Inferior parietal cortex (tissue), 1 donor: ENCODE measurements at regions not wholly inside any gene's neighbourhood (a gene's known extent, or its start where the extent isn't known, plus 50 kb on each side); places are given as distances from the start of the nearest gene placed in this dataset.
"Not testable (repeated sequence)": the region's sequence is repeated elsewhere in the genome, so short reads cannot be mapped to it uniquely, and the experiment has no call there.

Experiments used
- DNase-seq: peaks from one replicate; pipeline ENCODE4 v3.0.0-alpha.2; 2016; ENCODE audit errors: extremely low spot score

GRCh38 chr6:76982476-76983199 lies 480.7 kb downstream of the HTR1B start:
- no peak for DNase-seq

- no peak for DNase-seq
Observed at GRCh38 chr6:76972474-76972873, 490.8 kb downstream of the HTR1B start.

DNA sequence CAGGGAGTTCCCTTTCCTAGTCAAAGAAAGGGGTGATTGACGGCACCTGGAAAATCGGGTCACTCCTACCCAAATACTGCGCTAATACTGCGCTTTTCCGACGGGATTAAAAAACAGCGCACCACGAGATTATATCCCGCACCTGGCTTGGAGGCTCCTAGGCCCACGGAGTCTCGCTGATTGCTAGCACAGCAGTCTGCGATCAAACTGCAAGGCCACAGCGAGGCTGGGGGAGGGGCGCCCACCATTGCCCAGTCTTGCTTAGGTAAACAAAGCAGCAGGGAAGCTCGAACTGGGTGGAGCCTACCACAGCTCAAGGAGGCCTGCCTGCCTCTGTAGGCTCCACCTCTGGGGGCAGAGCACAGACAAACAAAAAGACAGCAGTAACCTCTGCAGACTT lies 504.1 kb downstream of the HTR1B start:
- DNase-seq = not testable (repeated sequence)

DNA sequence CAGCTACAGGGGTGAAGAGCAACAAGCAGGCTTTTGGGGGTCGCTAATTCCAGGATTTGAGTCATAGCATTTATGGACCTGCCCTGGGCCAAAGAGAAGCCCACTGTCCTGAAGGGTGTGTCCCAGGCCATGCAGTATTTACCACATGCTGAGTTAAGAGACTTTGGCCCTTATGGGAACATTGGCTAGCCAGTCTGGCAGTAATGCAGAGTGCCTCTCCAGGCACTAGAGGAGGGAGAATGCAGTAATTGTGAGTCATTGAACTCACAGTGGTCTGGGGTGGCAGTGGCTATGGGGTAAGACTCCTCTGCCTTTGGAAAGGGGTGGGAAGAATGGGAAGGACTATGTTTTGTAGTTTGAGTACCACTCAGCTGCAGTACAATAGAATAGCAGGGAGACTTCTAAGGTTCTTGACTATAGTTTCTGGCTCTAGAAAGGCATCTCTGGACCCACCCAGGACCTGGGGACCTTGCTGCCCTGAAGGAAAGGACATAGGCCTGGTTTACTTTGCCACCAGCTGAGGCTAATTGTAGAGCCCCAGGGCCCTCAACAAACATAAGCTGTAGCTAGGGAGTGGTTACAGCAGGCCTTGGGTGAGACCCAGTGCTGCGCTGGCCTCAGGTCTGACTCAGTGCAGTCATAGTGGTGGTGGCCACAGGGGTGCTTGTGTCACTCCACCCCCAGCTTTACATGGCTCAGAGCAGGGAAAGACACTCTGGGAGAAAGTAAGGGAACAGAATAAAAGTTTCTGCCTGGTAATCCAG lies 520.9 kb downstream of the HTR1B start:
- DNase-seq = no peak

- no peak for DNase-seq
Observed at GRCh38 chr6:76940191-76940590, 523.1 kb downstream of the HTR1B start.

- DNase-seq = no peak
Observed at GRCh38 chr6:76914737-76915136, 548.6 kb downstream of the HTR1B start.

DNA sequence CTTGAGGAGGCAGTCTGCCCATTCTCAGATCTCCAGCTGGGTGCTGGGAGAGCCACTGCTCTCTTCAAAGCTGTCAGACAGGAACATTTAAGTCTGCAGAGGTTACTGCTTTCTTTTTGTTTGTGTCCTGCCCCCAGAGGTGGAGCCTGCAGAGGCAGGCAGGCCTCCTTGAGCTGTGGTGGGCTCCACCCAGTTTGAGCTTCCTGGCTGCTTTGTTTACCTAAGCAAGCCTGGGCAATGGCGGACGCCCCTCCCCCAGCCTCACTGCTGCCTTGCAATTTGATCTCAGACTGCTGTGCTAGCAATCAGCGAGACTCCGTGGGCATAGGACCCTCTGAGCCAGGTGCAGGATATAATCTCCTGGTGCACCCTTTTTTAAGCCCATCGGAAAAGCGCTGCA lies 557.8 kb downstream of the HTR1B start:
- DNase-seq = not testable (repeated sequence)

DNA sequence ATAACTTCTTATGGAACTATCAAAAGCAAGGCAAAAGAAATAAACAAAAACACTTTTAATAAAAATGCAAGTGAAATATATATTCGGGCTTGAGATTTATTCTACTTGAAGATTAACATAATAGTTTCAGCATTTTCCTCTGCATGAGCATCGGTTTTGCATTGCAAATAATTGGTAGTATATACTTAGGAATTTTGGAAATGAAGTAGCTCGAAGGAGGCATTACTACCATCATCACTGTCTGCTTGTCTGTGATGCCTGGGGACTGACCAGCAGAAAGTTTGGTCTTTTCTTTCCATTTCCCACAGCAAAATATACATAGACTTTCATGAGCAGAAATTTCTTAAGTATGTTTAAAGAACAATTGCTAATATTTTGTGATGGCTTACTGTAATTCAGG lies 570.7 kb downstream of the HTR1B start:
- no peak for DNase-seq

DNA sequence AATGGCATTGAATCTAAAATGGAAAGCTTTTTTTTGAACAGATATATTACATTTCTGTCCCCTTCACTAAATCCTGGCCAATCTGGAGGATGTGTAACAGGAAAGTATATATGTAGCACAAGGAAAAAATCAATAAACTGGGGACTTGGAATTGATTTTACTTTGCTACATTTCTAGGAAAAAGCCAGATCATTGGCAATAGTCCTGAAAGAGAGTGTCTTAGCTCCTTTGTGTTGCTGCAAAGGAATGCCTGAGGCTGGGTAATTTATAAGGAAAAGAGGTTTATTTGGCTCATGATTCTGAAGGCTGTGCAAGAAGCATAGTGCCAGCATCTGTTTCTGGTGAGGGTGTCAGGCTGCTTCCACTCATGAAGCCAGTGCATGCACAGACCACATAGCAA lies 574.9 kb downstream of the HTR1B start:
- no peak for DNase-seq

GRCh38 chr6:76886900-76887299 lies 576.4 kb downstream of the HTR1B start:
- no peak for DNase-seq

GRCh38 chr6:76885861-76886301 lies 577.4 kb downstream of the HTR1B start:
- no peak for DNase-seq

DNA sequence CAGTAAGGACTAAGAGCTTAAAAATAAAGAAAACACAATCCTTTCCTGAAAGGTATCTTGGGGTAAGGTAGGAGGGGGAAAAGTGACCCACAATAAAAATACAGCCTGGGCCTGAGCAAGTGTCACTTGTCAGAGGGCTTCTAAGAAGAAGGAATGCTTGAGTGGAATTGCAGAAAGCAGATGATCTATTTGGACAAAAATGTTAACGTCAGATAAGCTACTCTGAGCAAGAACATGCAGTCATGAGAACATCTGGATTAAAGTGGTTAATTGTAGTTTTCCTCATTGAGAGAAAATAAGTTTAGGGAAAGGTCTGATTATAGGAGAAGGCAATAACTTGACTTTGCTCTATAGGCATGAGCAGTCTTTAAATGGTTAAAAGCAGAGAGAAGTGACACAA lies 581.9 kb downstream of the HTR1B start:
- DNase-seq = no peak

- no peak for DNase-seq
Observed at GRCh38 chr6:76876922-76877553, 586.3 kb downstream of the HTR1B start.

DNA sequence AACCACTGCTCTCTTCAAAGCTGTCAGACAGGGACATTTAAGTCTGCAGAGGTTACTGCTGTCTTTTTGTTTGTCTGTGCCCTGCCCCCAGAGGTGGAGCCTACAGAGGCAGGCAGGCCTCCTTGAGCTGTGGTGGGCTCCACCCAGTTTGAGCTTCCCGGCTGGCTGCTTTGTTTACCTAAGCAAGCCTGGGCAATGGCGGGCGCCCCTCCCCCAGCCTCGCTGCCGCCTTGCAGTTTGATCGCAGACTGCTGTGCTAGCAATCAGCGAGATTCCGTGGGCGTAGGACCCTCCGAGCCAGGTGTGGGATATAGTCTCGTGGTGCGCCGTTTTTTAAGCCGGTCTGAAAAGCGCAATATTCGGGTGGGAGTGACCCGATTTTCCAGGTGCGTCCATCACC lies 586.9 kb downstream of the HTR1B start:
- DNase-seq = not testable (repeated sequence)

GRCh38 chr6:76867182-76867581 lies 596.1 kb downstream of the HTR1B start:
- DNase-seq = no peak

GRCh38 chr6:76866091-76866915 lies 597.0 kb downstream of the HTR1B start:
- no peak for DNase-seq

DNA sequence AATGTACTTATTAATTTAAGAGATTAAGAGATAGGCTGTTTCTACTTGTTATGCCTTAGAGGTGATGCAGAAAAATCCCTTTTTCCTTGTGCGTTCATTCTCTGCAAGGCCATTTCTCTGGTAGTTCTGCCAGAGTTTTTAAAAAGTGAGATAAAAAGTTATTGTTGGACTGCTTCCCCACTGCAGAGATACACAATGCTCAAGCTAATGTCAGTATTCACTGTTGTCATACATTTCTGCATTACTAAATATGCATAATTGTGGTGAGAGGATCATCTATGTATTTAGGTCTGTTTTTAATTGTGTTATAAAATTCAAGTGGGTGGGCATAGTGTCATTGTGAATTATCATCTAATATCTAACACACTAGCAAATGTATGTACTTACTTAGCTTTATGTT lies 600.4 kb downstream of the HTR1B start:
- DNase-seq = no peak

- no peak for DNase-seq
Observed at GRCh38 chr6:76861403-76861802, 601.9 kb downstream of the HTR1B start.

DNA sequence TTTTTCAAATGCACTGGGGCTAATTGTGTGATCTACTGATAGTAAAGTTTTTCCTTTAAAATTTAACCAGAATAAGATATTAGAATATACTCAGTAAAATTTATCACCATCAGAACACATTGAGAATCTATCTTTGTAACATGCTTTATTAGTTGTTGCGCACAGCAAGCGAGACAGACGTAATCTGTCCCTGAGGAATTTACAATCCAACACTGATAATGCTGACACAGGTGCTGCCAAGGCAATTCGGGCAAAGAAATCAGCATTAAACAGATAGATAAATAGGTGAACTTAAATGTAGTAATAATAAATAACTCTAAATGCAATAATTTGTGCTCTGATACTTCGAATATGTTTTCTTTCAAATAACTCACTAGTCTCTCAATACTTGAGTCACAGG lies 607.2 kb downstream of the HTR1B start:
- DNase-seq = no peak

GRCh38 chr6:76852776-76853175 lies 610.5 kb downstream of the HTR1B start:
- no peak for DNase-seq

DNA sequence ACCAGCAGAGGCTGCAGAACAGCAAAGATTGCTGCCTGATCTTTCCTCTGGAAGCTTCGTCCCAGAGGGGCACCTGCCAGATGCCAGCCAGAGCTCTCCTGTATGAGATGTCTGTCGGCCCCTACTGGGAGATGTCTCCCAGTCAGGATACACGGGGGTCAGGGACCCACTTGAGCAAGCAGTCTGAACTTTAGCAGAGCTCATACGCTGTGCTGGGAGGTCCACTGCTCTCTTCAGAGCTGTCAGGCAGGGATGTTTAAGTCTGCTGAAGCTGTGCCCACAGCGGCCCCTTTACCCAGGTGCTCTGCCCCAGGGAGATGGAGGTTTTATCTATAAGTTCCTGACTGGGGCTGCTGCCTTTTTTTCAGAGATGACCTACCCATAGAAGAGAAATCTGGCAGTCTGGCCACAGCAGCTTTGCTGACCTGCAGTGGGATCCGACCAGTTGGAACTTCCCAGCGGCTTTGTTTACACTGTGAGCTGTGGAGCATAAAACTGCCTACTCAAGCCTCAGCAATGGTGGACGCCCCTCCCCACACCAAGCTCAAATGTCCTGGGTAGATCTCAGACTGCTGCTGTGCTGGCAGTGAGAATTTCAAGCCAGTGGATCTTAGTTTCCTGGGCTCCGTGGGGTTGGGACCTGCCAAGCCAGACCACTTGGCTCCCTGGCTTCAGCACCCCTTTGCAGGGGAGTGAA lies 613.9 kb downstream of the HTR1B start:
- DNase-seq = not testable (repeated sequence)
